Stimulated activated CD4-positive, alpha-beta T cell treated with anti-CD3 and anti-CD28 coated beads, TNF-alpha, amount 100 ng/mL, for 4 hours (primary cell): ENCODE measurements at regions not wholly inside any gene's neighbourhood (a gene's known extent, or its start where the extent isn't known, plus 50 kb on each side); places are given as distances from the start of the nearest gene placed in this dataset.
"Not testable (repeated sequence)": the region's sequence is repeated elsewhere in the genome, so short reads cannot be mapped to it uniquely, and the experiment has no call there.

Experiments
- DNase-seq, 3 experiments: peaks; one replicate each; pipeline ENCODE4 v3.0.0-alpha.2; 2020; ENCODE audit warnings: low read depth in 3 of 3

DNA sequence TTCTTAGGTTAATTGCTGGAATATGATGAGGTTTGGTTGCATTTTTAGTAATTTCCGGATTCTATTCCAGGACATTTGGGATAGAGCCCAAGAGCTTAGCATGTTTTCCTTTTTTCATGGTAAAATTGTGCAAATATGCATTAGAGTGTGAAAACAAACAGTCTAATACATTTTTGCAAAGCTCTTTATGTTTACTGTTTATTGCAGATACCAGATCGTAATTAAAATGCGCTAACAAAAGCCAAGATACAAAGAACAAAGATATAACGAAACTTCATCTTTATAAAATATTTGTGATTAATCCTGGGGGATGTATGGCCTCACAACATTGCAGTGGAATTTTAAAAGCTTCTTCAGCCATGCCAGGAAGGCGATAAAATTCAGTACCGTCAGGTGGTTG is 94.5 kb upstream of the TBC1D5 start:
- DNase-seq, result no peak

DNA sequence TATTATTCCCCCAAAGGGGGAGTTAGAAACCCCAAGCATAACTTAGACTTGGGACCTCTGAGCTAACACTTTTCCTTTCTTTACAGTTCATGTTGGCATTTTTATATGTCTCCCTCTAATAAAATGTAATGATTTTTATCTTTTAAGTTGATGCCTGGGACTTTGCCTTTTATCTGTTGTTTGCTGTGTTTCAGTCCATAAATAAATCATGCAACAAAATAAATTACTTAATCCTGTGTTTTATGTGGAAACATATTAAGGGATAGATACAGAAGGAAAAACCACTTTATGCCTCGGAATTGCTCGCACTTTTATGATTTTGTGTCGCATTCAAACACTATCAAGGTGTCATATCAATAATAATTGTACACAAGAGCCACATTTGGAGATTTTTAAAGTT is 93.7 kb upstream of the TBC1D5 start:
- no peak for DNase-seq

DNA sequence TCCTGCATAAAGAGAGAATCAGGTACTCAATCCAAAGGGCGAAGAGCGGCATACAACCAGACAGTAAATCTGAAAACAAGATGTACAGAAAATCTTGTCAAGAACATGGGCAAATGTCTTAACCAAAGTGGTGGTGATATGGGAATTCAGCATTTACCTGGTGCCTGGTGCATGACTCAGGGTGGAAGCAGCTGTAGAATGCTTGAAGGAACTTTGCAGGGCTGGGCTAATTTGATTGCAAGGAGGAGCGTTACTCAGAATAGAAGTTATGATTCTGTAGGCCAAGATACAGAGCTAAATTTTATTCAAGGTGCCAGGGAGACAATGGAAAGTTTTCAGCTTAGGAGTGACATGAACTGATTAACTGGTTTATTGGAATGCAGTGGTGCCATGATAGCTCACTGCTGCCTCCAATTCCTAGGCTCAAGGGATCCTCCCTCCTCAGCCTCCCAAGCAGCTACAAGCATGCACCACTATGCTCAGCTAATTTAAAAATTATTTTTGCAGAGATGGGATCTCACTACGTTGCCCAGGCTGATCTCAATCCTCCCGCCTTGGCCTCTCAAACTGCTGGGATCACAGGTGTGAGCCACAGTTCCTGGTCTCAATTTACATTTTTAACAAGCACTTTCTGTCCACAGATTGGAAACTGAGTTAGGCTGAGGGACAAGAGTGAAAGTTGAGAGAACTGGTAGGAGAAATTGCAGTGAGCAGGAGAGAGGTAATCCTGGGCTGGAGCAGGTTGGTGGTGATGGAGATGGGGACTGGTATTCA is 91.5 kb upstream of the TBC1D5 start:
- DNase-seq, result no peak

DNA sequence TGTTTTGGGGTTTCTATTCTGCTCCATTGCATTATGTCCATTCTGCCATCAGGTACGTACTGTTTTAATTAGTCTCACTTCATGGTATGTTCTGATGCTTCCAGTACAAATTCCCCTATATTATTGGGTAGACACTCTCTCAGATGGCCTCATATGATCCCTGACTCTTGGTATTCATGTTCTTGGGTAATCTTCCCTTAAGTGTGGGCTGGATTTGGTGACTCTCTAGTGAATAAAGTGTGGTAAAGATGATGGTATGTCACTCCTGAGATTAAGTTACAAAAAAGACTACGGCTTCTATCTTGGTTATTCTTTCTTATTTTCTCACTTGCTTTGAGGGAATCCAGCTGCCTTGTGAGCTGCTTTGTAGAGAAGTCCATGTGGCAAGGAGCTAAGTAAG is 89.6 kb upstream of the TBC1D5 start:
- DNase-seq, result no peak

DNA sequence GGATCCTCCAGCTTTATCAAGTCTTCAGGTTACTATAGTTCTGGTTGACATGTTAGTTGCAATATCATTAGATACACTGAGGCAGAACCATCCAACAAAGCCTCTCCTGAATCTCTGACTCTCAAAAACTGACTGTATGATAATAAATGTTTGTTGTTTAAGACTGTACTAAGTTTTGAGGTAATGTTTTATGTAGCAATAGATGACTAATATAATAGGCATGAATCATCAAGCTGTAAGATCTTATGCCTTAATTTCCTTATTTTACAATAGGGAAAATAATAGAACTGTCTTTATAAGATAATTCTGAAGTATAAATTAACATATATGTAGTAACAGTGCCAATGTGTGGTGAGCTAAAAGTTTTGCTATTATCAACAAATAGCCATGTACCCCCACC is 88.9 kb upstream of the TBC1D5 start:
- no peak for DNase-seq

DNA sequence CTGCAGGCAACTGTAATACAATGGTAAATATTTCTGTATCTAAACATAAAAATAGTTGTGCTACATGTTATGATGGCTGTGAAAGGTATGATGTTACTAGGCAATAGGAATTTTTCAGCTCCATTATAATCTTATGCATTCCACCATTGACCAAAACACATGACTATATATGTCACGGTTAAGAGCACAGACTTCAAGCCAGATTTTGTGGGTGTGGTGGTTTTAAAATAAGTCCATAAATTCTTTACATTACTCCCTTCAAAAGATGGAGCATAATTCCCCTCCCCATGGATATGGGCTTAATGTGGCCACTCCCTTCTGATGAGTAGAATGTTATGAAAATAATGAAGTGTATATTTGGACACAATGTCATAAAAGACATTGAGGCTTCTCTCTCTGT is 88.4 kb upstream of the TBC1D5 start:
- DNase-seq, result no peak

DNA sequence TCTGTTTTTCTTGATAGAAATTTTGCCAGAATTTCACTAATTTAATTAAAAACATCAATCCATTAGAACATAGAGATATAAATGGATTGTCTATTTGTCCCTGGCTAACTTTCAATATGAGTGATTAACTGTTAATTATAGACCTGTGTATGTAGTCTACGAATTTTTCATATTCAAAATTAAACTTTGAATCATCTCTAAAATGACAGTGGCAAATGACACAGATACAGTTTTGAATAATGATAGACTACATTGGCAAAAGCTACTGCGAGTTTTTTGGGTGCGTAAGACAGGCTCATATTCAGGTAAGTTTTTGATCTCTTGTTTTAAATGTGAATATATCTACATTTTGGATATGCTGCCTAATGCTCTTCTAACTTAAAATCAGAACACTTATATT is 86.0 kb upstream of the TBC1D5 start:
- DNase-seq, result no peak

DNA sequence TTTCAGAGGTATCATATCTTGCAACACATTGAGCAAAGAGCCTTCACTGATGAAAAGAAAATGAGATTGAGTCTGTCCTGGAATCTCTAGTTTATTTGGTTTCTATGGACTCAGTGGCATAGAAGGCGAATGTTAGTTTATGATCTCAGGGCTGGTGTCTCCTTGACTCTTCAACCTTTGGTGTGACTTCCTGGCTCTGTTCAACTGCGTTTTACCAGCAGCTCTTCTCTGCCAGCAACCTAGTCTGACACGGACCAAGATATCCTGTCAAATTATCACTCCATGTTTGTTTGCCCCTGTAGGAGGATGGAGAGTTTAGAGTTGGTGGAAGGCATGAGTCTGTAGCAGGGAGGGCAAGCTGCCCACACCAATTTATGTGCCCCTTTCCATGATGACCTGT is 82.9 kb upstream of the TBC1D5 start:
- no peak for DNase-seq

DNA sequence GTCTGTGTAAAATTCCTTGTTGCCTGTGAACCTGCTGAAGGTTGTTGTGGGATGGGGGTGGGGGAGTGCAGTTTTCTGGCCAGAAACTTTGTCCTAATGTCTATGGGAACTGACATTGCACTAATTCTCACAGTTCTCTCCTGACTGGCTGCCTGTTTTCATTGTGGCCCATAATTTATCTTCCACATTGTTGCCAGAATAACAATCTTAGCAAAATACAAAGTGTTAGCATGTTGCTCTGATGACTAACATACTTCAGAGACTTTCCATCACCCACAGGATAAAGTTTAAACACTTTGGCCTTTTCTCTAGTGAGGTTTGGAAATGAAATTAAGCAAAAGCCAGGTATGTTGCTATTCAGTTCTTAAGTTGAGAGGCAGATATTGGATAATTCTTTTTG is 81.4 kb upstream of the TBC1D5 start:
- DNase-seq, result no peak

DNA sequence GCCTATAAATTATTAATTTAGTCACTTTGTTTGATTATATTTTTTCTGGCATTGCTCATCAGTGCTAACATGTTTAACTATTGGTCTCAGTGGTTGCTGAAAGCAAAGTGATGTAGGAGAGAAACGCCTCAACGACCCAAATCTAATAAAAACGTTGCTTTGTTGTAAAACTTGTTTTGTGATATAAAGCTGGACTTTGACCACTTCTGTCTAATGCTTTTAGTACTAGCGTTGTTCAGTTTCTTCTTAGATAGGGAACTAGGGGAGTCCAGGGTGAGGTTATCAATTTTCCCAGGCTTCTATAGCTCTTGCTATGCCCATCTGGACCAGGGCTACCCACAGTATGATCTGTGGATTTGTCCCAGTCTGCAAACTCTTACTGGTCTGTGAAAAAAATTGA is 80.6 kb upstream of the TBC1D5 start:
- no peak for DNase-seq

DNA sequence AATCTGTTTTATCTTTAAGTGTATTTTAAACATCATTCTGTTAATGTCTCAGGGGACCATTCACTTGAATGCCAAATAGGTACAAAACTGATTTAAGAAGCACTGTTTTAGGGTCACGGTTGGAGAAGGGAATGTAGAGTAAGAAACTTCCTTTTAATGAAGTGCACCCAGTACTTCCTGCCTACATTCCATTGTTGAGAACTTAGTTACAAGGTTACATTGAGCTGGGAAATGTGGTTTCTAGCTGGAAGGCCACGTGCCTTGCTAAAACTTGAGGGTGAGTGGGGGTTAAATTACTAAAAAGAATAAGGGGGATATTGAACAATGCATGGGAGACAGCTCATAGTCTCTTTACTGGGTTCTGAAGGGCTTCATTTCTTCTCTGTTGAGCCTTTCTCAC is 78.3 kb upstream of the TBC1D5 start:
- DNase-seq, result no peak

DNA sequence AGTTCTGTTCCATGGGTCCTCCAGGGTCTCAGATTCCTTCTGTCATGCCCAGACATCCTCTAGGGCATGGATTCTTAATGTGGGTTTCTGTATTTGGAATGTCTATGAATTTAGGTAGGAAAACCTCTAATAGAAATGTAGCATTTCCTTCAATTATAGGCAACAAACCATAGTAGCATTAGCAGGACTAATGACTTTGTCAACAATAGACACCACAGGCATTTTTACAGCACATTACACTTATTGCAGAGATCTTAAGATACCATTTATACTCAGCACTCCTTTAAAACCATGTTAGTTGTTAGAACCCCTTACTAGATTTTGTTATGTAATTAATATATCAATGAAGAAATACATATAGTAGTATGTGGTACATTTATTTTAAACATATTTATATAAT is 77.8 kb upstream of the TBC1D5 start:
- no peak for DNase-seq

DNA sequence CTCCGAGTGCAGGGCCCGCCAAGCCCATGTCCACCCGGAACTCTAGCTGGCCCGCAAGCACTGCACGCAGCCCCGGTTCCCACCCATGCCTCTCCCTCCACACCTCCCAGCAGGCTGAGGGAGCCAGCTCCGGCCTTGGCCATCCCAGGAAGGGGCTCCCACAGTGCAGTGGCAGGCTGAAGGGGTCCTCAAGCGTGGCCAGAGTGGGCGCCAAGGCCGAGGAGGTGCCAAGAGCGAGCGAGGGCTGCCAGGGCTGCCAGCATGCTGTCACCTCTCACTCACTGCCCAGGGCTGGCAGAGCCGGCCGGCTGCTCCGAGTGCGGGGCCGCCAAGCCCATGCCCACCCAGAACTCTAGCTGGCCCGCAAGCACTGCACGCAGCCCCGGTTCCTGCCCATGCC is 75.5 kb upstream of the TBC1D5 start:
- not testable (repeated sequence) for DNase-seq

DNA sequence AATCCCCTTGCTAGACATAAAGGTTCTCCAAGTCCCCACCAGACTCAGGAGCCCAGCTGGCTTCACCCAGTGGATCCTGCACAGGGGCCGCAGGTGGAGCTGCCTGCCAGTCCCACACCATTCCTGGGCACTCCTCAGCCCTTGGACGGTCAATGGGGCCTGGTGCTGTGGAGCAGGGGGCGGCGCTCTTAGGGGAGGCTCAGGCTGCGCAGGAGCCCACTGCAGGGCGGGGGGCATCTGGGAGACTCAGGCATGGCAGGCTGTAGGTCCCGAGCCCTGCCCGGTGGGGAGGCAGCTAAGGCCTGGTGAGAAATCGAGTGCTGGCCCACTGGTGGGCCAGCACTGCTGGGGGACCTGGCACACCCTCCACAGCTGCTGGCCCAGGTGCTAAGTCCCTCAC is 75.1 kb upstream of the TBC1D5 start:
- DNase-seq, result no peak

DNA sequence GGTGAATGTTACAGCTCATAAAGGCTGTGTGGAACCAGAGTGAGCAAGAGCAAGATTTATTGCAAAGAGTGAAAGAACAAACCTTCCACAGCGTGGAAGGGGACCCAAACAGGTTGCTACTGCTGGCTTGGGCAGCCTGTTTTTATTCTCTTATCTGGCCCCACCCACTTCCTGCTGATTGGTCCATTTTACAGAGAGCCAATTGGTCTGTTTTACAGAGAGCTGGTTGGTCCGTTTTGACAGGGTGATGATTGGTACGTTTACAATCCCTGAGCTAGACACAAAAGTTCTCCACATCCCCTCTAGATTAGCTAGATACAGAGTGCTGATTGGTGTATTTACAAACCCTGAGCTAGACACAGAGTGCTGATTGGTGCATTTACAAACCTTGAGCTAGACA is 74.4 kb upstream of the TBC1D5 start:
- not testable (repeated sequence) for DNase-seq

DNA sequence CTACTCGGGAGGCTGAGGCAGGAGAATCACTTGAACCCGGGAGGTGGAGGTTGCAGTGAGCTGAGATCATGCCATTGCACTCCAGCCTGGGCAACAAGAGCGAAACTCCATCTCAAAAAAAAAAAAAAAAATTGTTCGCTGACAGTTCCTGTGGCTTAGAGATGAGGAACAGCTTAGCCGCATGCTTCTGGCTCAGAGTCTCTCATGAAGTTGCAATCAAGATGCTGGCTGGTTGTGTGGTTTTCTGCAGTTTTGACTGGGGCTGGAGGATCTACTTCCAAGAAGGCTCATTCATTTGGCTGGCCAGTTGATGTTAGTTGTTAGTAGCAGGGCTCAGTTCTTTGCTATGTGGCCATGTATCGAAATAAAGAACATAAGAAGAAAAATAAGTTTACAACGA is 69.9 kb upstream of the TBC1D5 start:
- not testable (repeated sequence) for DNase-seq

DNA sequence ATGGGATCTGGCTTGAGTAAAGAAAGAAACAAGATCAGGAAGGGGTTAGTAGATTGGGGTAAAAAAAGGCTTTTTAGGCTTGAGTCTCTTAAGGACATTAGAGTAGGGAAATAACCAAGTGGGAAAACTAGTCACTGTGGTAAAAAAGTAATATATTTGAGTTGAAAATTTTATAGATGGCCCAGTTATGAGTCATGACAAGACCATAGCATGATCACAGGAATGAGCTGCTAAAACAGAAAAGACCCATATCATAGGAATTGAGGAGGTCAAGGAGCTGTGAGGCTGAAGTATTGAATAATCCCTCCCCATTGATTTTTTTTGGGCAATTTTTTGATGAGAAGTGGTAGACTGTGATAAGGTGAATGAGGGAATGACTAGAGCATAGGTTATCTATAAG is 69.2 kb upstream of the TBC1D5 start:
- no peak for DNase-seq

DNA sequence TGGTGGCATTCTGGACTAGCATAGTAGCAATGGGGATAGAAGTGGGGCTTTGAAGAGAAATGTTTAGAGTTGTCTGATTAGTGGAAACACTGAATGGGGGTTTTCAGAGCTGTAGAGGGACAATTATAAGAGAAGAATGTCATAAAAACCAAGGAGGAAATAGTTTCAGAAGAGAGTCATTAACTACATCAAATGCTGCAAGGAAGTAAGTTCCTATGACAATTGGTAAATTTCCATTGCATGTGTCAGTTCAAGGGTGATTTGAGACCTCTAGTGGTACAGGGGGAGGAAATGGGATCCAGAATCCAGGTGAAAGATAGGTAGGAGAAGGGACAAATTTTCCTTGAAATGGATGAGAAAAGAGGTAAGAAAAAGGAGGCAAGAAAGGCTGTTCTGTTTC is 68.3 kb upstream of the TBC1D5 start:
- DNase-seq, result no peak

DNA sequence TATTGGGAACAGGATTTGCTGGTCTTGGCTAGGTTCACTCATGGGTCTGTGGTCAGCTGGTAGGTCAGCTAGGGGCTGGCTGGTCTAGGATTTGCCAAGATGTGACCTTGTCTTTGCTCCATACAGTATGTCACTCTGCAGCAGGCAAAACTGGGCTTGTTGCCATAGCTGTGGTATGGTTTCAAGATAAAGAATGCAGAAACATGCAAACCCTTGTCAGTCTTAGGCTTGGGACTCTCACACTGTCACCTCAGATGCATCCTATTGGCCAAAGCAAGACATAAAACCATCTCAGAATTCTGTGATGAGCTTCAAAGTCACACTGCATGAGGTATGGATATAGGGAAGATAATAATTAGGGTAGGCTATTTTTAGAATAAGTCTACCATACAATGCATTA is 66.6 kb upstream of the TBC1D5 start:
- DNase-seq, result no peak

DNA sequence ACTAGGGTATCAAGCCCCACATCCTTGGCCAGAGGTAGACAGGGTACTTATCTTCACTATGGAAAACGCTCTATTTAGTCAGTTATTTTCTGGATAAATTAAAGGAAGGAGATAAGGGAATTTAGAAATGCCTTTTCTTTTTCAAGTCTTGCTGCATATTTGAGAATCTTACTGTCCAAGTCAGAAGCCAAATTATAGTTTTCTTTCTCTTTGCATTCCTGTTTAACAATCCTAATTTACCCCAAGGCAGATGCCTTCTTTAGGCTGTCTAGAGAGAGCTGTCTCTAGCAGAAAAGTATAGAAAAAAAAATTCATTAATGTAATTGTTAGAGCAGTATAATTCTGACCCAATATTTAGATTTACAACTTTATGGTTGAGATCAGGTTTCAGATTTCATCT is 64.4 kb upstream of the TBC1D5 start:
- DNase-seq, result no peak

DNA sequence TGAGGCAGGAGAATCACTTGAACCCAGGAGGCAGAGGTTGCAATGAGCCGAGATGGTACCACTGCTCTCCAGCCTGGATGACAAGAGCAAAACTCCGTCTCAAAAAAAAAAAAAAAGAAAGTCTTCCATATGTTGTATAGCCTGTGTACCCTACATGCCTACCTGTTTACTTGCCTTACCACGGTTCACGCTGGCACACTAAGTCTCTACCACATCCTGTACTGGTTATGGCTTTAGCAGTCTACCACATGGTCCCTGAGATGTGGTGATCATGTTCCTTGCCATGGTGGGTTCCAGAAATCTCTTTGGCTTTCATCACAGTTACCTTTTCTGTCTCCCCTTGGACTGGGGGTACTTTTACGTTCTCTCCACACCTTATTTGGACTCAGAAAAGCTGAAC is 63.8 kb upstream of the TBC1D5 start:
- DNase-seq, result no peak

DNA sequence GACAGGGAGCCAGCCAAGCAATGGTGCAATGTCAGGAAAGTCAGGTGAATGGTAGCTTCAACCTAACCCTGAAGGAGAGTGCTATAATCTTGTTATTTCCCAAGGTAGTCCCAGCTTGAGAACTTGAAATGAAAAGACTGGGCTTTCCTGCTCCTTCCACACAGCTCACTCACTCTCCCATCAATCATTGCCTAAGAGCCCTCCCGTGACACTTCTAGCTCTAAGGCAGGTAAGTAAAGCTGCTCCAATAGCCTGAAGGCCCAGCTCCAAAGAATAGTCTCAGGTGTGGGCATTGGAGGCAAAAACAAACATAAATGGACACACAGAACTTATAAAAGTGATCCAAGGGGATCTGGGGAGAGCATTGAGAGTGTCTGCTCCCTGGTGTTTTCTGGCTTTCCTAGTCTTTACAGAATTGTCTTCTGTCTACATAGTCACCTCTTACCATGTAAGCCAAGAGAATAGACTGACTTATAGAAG is 63.1 kb upstream of the TBC1D5 start:
- DNase-seq, result no peak

DNA sequence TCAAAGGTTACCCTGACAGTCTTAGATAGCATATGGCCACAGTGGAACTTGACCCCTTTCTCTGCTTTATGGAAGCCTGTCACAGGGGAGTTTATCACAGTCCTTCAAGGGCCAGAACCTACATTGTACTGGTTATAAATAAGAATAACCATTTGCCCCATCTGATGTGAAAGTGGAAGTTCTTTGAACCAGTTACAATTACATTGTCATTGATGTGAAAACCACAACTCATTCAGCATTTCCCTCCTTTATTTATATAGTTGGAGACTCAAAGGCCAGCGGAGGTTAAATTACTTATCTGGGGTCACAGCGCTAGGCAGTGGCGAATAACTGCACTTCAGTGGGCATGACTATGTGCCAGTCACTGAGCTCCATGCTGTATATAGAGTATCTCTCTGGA is 60.5 kb upstream of the TBC1D5 start:
- no peak for DNase-seq

DNA sequence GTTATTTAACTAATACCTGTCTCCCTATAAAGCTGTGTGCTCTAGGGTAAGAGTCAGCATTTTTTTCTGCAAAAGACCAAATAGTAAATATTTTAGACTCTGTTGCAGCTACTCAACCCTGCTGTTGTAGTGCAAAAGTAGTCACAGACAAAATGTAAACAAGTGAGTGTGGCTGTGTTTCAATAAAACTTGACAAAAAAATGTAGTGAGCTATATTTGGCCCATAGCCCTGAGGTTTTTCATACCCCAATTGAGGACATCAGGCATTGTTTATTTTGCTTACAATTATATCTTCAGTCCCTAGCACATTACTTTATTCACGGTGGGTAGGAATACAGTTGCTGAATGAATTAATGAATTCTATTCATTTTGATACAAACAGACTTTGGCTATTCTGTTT is 58.7 kb upstream of the TBC1D5 start:
- DNase-seq, result no peak
